PFSK-1 (cell line): ENCODE measurements at regions not wholly inside any gene's neighbourhood (a gene's known extent, or its start where the extent isn't known, plus 50 kb on each side); places are given as distances from the start of the nearest gene placed in this dataset.

Source experiments
- FOXP2 ChIP-seq: optimal IDR thresholded peaks from 2 replicates; pipeline ENCODE3; 2011; ENCODE audit warnings: borderline replicate concordance, control low read depth, inconsistent platforms; ENCODE audit not compliant: insufficient read depth; ENCODE audit errors: extremely low read length, extremely low read depth
- POLR2AphosphoS5 ChIP-seq: IDR thresholded peaks from 2 replicates; pipeline ENCODE4 v1.6.1; 2012; ENCODE audit warnings: low read depth, mild to moderate bottlenecking, control low read depth, low read length, moderate library complexity
- REST ChIP-seq, 2 experiments: IDR thresholded peaks; 2 replicates each; pipeline versions ENCODE4 v1.6.1 to v1.8.0; 2011 to 2012; ENCODE audit warnings: low read depth in 2 of 2, low read length in 2 of 2, control low read depth in 1 of 2, inconsistent platforms in 1 of 2, mild to moderate bottlenecking in 1 of 2, moderate library complexity in 1 of 2; ENCODE audit not compliant: insufficient read depth in 1 of 2
- SIN3A ChIP-seq: IDR thresholded peaks from 2 replicates; pipeline ENCODE4 v1.6.1; 2012; ENCODE audit warnings: mild to moderate bottlenecking, low read length, moderate library complexity, borderline replicate concordance; ENCODE audit not compliant: insufficient read depth
- TAF1 ChIP-seq: IDR thresholded peaks from 2 replicates; pipeline ENCODE4 v1.6.1; 2012; ENCODE audit warnings: low read length, control low read depth, borderline replicate concordance; ENCODE audit not compliant: insufficient read depth

GRCh38 chr4:36006226-36006625 lies 238.1 kb downstream of the ARAP2 start:
- TF ChIP-seq REST (IDR thresholded peaks at IDR 0.05; ENCODE audit: insufficient read depth in 1 of 2, low read depth in 2 of 2, low read length in 2 of 2) (no peak), TAF1 (no peak), FOXP2 (no peak), SIN3A (no peak), POLR2AphosphoS5 (no peak)

- no peak for TF ChIP-seq POLR2AphosphoS5
- no peak for TF ChIP-seq SIN3A
- no peak for TF ChIP-seq REST (IDR thresholded peaks at IDR 0.05; ENCODE audit: insufficient read depth in 1 of 2, low read depth in 2 of 2, low read length in 2 of 2)
- no peak for TF ChIP-seq FOXP2
Measured at GRCh38 chr4:36010397-36010929, 233.9 kb downstream of the ARAP2 start.

- TF ChIP-seq FOXP2 (no peak), TAF1 (no peak)
Measured at GRCh38 chr4:36011381-36011780, 232.9 kb downstream of the ARAP2 start.

- TF ChIP-seq SIN3A = no peak
- no peak for TF ChIP-seq FOXP2
- no peak for TF ChIP-seq REST (IDR thresholded peaks at IDR 0.05; ENCODE audit: insufficient read depth in 1 of 2, low read depth in 2 of 2, low read length in 2 of 2)
- TF ChIP-seq POLR2AphosphoS5 = no peak
- no peak for TF ChIP-seq TAF1
Measured at GRCh38 chr4:36012503-36012902, 231.8 kb downstream of the ARAP2 start.

GRCh38 chr4:36013206-36013605 lies 231.1 kb downstream of the ARAP2 start:
- TF ChIP-seq REST (IDR thresholded peaks at IDR 0.05; ENCODE audit: insufficient read depth in 1 of 2, low read depth in 2 of 2, low read length in 2 of 2) (no peak), SIN3A (no peak), FOXP2 (no peak), TAF1 (no peak), POLR2AphosphoS5 (no peak)
